IMR-90 (cell line): ENCODE measurements at regions not wholly inside any gene's neighbourhood (a gene's known extent, or its start where the extent isn't known, plus 50 kb on each side); places are given as distances from the start of the nearest gene placed in this dataset.

Experiments
- ATAC-seq: fragments of 200-7000 bp; cut with Tn5 transposase; 2 replicates; pipeline ENCODE4 v1.9.1; 2020; ENCODE audit warnings: low read depth, mild to moderate bottlenecking, moderate library complexity
- BruUV-seq: library from RNA; stranded (reverse); fragments of 400-500 nt; replicated peaks from 2 replicates; lab custom pipeline; 2021; lab: Mats Ljungman, UMichigan
- CTCF ChIA-PET: fragments of 300-600 bp; formaldehyde crosslinking; extraction: SDS; loops from one replicate; lab custom pipeline; 2021; ENCODE audit warnings: antibody characterized with exemption; lab: Yijun Ruan, JAX
- POLR2A ChIA-PET: fragments of 300-600 bp; sonication (Branson Sonifier 250); formaldehyde crosslinking; loops from one replicate; lab custom pipeline; 2022; ENCODE audit warnings: antibody characterized with exemption; ENCODE audit not compliant: unreplicated experiment; lab: Charles Lee
- DNase-seq: peaks from one replicate; pipeline ENCODE4 v3.0.0; 2013
- H2AFZ ChIP-seq: replicated peaks from 2 replicates; pipeline ENCODE3; 2013; ENCODE audit warnings: low read length, mild to moderate bottlenecking; ENCODE audit not compliant: poor library complexity
- H2AK5ac ChIP-seq: 2 replicates; pipeline ENCODE4 v1.6.1; 2013; ENCODE audit warnings: low read depth, low read length, inconsistent platforms
- H2AK9ac ChIP-seq: replicated peaks from 2 replicates; pipeline ENCODE3; 2013; ENCODE audit warnings: mild to moderate bottlenecking, low read depth, low read length, moderate library complexity; ENCODE audit not compliant: poor library complexity
- H2BK120ac ChIP-seq: 2 replicates; pipeline ENCODE4 v1.6.1; 2013; ENCODE audit warnings: low read depth, low read length, inconsistent platforms
- H2BK15ac ChIP-seq: 3 replicates; pipeline ENCODE4 v1.6.1; 2013; ENCODE audit warnings: low read depth, low read length, inconsistent platforms
- H2BK20ac ChIP-seq: 2 replicates; pipeline ENCODE4 v1.6.1; 2013; ENCODE audit warnings: low read depth, mild to moderate bottlenecking, inconsistent platforms, low read length, moderate library complexity
- H2BK5ac ChIP-seq: 2 replicates; pipeline ENCODE4 v1.6.1; 2013; ENCODE audit warnings: mild to moderate bottlenecking, low read depth, low read length, inconsistent platforms; ENCODE audit not compliant: poor library complexity, severe bottlenecking
- H3K14ac ChIP-seq: replicated peaks from 2 replicates; pipeline ENCODE4 v1.6.1; 2013; ENCODE audit warnings: low read depth, low read length, inconsistent platforms
- H3K18ac ChIP-seq: 2 replicates; pipeline ENCODE4 v1.6.1; 2013; ENCODE audit warnings: low read depth, low read length, control low read depth
- H3K23ac ChIP-seq: 2 replicates; pipeline ENCODE4 v1.6.1; 2013; ENCODE audit warnings: low read depth, low read length, inconsistent platforms
- H3K27ac ChIP-seq: 2 replicates; pipeline ENCODE4 v1.5.1; 2013; ENCODE audit warnings: mild to moderate bottlenecking, control low read depth, low read length; ENCODE audit not compliant: insufficient read depth
- H3K27me3 ChIP-seq: 2 replicates; pipeline ENCODE4 v1.6.1; 2013; ENCODE audit warnings: low read length; ENCODE audit not compliant: control insufficient read depth, insufficient read depth
- H3K36me3 ChIP-seq: 2 replicates; pipeline ENCODE4 v1.6.1; 2013; ENCODE audit warnings: low read length, mixed read lengths; ENCODE audit not compliant: control insufficient read depth, insufficient read depth
- H3K4ac ChIP-seq: 2 replicates; pipeline ENCODE4 v1.6.1; 2013; ENCODE audit warnings: low read depth, low read length, inconsistent platforms
- H3K4me1 ChIP-seq: 2 replicates; pipeline ENCODE4 v1.6.1; 2013; ENCODE audit warnings: low read length, mixed read lengths; ENCODE audit not compliant: control insufficient read depth, insufficient read depth
- H3K4me2 ChIP-seq: 2 replicates; pipeline ENCODE4 v1.6.1; 2013; ENCODE audit warnings: low read depth, mild to moderate bottlenecking, control low read depth, low read length, moderate library complexity
- H3K4me3 ChIP-seq: 2 replicates; pipeline ENCODE4 v1.5.1; 2013; ENCODE audit warnings: low read depth, mild to moderate bottlenecking, control low read depth, low read length, moderate library complexity; ENCODE audit not compliant: insufficient read depth
- H3K56ac ChIP-seq: 2 replicates; pipeline ENCODE4 v1.6.1; 2013; ENCODE audit warnings: low read length, inconsistent platforms; ENCODE audit not compliant: insufficient read depth; ENCODE audit errors: extremely low read depth
- H3K79me1 ChIP-seq, 2 experiments: 2 replicates each; pipeline ENCODE4 v1.6.1; 2013; ENCODE audit warnings: low read length in 2 of 2, inconsistent platforms in 1 of 2, low read depth in 1 of 2
- H3K9ac ChIP-seq: 2 replicates; pipeline ENCODE4 v1.6.1; 2013; ENCODE audit warnings: low read depth, low read length, control low read depth
- H3K9me1 ChIP-seq: 2 replicates; pipeline ENCODE4 v1.6.1; 2013; ENCODE audit warnings: low read length, inconsistent platforms; ENCODE audit not compliant: insufficient read depth
- H3K9me3 ChIP-seq: 2 replicates; pipeline ENCODE4 v1.6.1; 2013; ENCODE audit warnings: low read length; ENCODE audit not compliant: control insufficient read depth, insufficient read depth
- H4K20me1 ChIP-seq: 2 replicates; pipeline ENCODE4 v1.6.1; 2013; ENCODE audit warnings: low read length, inconsistent platforms; ENCODE audit not compliant: insufficient read depth
- H4K5ac ChIP-seq: 2 replicates; pipeline ENCODE4 v1.6.1; 2013; ENCODE audit warnings: mild to moderate bottlenecking, low read depth, low read length, control low read depth
- H4K8ac ChIP-seq, 2 experiments: 2 replicates each; pipeline ENCODE4 v1.6.1; 2013; ENCODE audit warnings: low read depth in 2 of 2, low read length in 2 of 2, control low read depth in 1 of 2, inconsistent platforms in 1 of 2
- H4K91ac ChIP-seq: 2 replicates; pipeline ENCODE4 v1.6.1; 2013; ENCODE audit warnings: low read depth, low read length, inconsistent platforms; ENCODE audit not compliant: insufficient read depth
- BHLHE40 ChIP-seq: fragments of 150-350 bp; IDR thresholded peaks from 2 replicates; pipeline ENCODE4 v1.6.1; 2016; ENCODE audit warnings: mild to moderate bottlenecking, low read depth, low read length
- CEBPB ChIP-seq: IDR thresholded peaks from 2 replicates; pipeline ENCODE4 v1.6.1; 2012; ENCODE audit warnings: low read depth, low read length, improper control_type of control experiment
- CHD1 ChIP-seq: IDR thresholded peaks from 2 replicates; pipeline ENCODE4 v1.6.1; 2012; ENCODE audit warnings: low read depth, low read length, improper control_type of control experiment
- CTCF ChIP-seq: conservative IDR thresholded peaks from 2 replicates; pipeline ENCODE4 v1.5.1; 2012; ENCODE audit warnings: mild to moderate bottlenecking, low read depth, low read length, improper control_type of control experiment
- FOS ChIP-seq: fragments of 150-350 bp; IDR thresholded peaks from 2 replicates; pipeline ENCODE4 v1.6.1; 2016; ENCODE audit warnings: low read depth, low read length
- MAFK ChIP-seq: IDR thresholded peaks from 2 replicates; pipeline ENCODE4 v1.6.1; 2012; ENCODE audit warnings: low read depth, low read length, improper control_type of control experiment
- MAZ ChIP-seq: IDR thresholded peaks from 2 replicates; pipeline ENCODE4 v1.6.1; 2012; ENCODE audit warnings: low read depth, mild to moderate bottlenecking, low read length, improper control_type of control experiment, moderate library complexity, borderline replicate concordance
- MXI1 ChIP-seq: IDR thresholded peaks from 2 replicates; pipeline ENCODE4 v1.6.1; 2012; ENCODE audit warnings: low read depth, mild to moderate bottlenecking, low read length, moderate library complexity, borderline replicate concordance
- NFE2L2 ChIP-seq: fragments of 150-350 bp; IDR thresholded peaks from 2 replicates; pipeline ENCODE4 v1.6.1; 2016; ENCODE audit warnings: low read depth, mild to moderate bottlenecking, low read length
- POLR2A ChIP-seq: IDR thresholded peaks from 2 replicates; pipeline ENCODE4 v1.6.1; 2012; ENCODE audit warnings: mild to moderate bottlenecking, low read depth, low read length
- RAD21 ChIP-seq: IDR thresholded peaks from 2 replicates; pipeline ENCODE4 v1.6.1; 2012; ENCODE audit warnings: low read length, improper control_type of control experiment
- RCOR1 ChIP-seq: IDR thresholded peaks from 2 replicates; pipeline ENCODE4 v1.6.1; 2012; ENCODE audit warnings: mild to moderate bottlenecking, low read length, improper control_type of control experiment; ENCODE audit not compliant: insufficient replicate concordance
- RFX5 ChIP-seq: IDR thresholded peaks from 2 replicates; pipeline ENCODE4 v1.8.0; 2012; ENCODE audit warnings: low read depth, mild to moderate bottlenecking, low read length, moderate library complexity
- SMC3 ChIP-seq: fragments of 150-350 bp; IDR thresholded peaks from 2 replicates; pipeline ENCODE4 v1.6.1; 2016; ENCODE audit warnings: low read depth, mild to moderate bottlenecking, antibody characterized with exemption, low read length, moderate library complexity
- USF2 ChIP-seq: fragments of 150-350 bp; IDR thresholded peaks from 2 replicates; pipeline ENCODE4 v1.6.1; 2017; ENCODE audit warnings: mild to moderate bottlenecking, antibody characterized with exemption, low read length, low read depth
- WGBS, 2 experiments: methylation state at CpG; one replicate each; pipeline versions ENCODE4 v1.1.5 to v1.1.7; 2013; ENCODE audit warnings: missing lambda C conversion rate in 2 of 2; ENCODE audit not compliant: insufficient read length in 1 of 2; ENCODE audit errors: extremely low coverage in 2 of 2; 5-methylcytosine and 5-hydroxymethylcytosine counted together
- dilution Hi-C: fragments of 300-500 bp; cut with HindIII; formaldehyde crosslinking; loops from one replicate; pipeline ENCODE4 v1.14.3; 2018; ENCODE audit warnings: low sequenced_read_pairs; ENCODE audit not compliant: unreplicated experiment
- in situ Hi-C: fragments of 300-500 bp; cut with MboI; formaldehyde crosslinking; loops from 3 replicates; pipeline ENCODE4 v1.14.3; 2019; ENCODE audit warnings: low sequenced_read_pairs, inconsistent platforms, mixed read lengths
- intact Hi-C: fragments of 100-400 bp; cut with micrococcal nuclease; formaldehyde crosslinking; loops from 2 replicates; pipeline ENCODE4 v1.10.0; 2022
- TF ChIP-seq, protein P1 (sequence below): fragments of 150-350 bp; IDR thresholded peaks from 2 replicates; pipeline ENCODE4 v1.6.1; 2016; ENCODE audit warnings: low read depth, mild to moderate bottlenecking, low read length, moderate library complexity, borderline replicate concordance

DNA sequence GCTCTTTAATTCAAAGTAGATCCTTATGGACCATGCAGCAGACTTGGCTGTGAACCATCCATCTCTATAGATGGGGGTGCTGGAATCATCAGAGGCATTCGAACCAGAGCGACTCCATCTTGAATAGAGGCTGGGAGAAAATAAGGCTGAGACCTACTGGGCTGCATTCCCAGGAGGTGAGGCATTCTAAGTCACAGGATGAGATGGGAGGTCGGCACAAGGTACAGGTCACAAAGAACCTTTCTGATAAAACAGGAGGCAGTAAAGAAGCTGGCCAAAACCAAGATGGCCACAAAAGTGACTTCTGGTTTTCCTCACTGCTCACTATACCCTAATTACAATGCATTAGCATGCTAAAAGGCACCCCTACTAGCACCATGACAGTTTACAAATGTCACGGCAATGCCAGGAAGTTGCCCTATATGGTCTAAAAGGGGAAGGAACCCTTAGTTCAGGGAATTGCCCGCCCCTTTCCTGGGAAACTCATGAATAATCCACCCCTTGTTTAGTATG is 89.2 kb upstream of the BRD7 start:
- Histone ChIP-seq H3K9ac (no peak overlapping the region), H3K27me3 (peaks cover 12% of the 10 kb centered on the region), H3K18ac (no peak overlapping the region), H3K56ac (no peak overlapping the region), H3K9me1 (no peaks in the 10 kb centered on the region), H2BK15ac (no peak overlapping the region), H2BK20ac (no peak overlapping the region), H4K8ac (no peak overlapping the region), H3K9me3 (no peaks in the 10 kb centered on the region), H4K91ac (no peak overlapping the region), H3K23ac (no peak overlapping the region), H2AK9ac (no peak overlapping the region), H3K4me1 (no peaks in the 10 kb centered on the region), H2AK5ac (no peak overlapping the region), H4K20me1 (no peaks in the 10 kb centered on the region), H3K4me3 (no peak overlapping the region), H4K5ac (no peak overlapping the region), H3K14ac (no peak overlapping the region), H3K27ac (no peak overlapping the region), H2BK120ac (no peak overlapping the region), H3K4me2 (no peak overlapping the region), H3K36me3 (no peaks in the 10 kb centered on the region), H2AFZ (no peak overlapping the region), H3K4ac (no peak overlapping the region), H2BK5ac (no peak overlapping the region), H3K79me1 (no peaks in the 10 kb centered on the region)
- POLR2A ChIA-PET, result no interaction called here
- in situ Hi-C loops, result no loop called here
- dilution Hi-C loops, result no loop called here
- ATAC-seq, result no peak
- no peak for TF ChIP-seq CTCF
- no peak for TF ChIP-seq SMC3
- TF ChIP-seq RAD21, result no peak
- no peak for TF ChIP-seq FOS
- no peak for TF ChIP-seq CHD1
- TF ChIP-seq, protein P1, sequence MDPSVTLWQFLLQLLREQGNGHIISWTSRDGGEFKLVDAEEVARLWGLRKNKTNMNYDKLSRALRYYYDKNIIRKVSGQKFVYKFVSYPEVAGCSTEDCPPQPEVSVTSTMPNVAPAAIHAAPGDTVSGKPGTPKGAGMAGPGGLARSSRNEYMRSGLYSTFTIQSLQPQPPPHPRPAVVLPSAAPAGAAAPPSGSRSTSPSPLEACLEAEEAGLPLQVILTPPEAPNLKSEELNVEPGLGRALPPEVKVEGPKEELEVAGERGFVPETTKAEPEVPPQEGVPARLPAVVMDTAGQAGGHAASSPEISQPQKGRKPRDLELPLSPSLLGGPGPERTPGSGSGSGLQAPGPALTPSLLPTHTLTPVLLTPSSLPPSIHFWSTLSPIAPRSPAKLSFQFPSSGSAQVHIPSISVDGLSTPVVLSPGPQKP, result no peak
- TF ChIP-seq MXI1, result no peak
- TF ChIP-seq NFE2L2, result no peak
- no peak for TF ChIP-seq POLR2A
- no peak for TF ChIP-seq MAZ
- TF ChIP-seq RCOR1, result no peak
- no peak for TF ChIP-seq CEBPB
- no peak for TF ChIP-seq USF2
- TF ChIP-seq MAFK, result no peak
- no peak for TF ChIP-seq RFX5
- TF ChIP-seq BHLHE40, result no peak
- BruUV-seq, result no TSS peak
- WGBS, 2 experiments, result 60% methylated on average over 1 of the region's 5 CpGs; no CpG with 5 or more reads in 1 of the 2 experiments
- CTCF ChIA-PET, result no interaction called here
- intact Hi-C loops, result no loop called here
- DNase-seq, result no peak
